K562 (cell line): ENCODE measurements at regions not wholly inside any gene's neighbourhood (a gene's known extent, or its start where the extent isn't known, plus 50 kb on each side); places are given as distances from the start of the nearest gene placed in this dataset.

Experiments
- ATAC-seq: fragments of 200-7000 bp; cut with Tn5 transposase; 3 replicates; pipeline ENCODE4 v1.9.1; 2020; ENCODE audit warnings: moderate library complexity
- BruUV-seq: library from RNA; stranded (reverse); fragments of 400-500 nt; replicated peaks from 2 replicates; lab custom pipeline; 2021; lab: Mats Ljungman, UMichigan
- CTCF ChIA-PET: fragments of 300-600 bp; formaldehyde crosslinking; extraction: SDS; loops from one replicate; lab custom pipeline; 2021; ENCODE audit warnings: low intra/inter-chr PET ratio; lab: Yijun Ruan, JAX
- POLR2A ChIA-PET: fragments of 300-600, 350-650 bp; sonication (Branson Sonifier 250); formaldehyde crosslinking; extraction: SDS; loops from one replicate; lab custom pipeline; 2021; ENCODE audit warnings: antibody characterized with exemption, inconsistent platforms; lab: Yijun Ruan, JAX
- DNase-seq, 4 experiments: peaks; one replicate each; pipeline versions ENCODE4 v3.0.0 to v3.0.0-alpha.2; 2011 to 2018; ENCODE audit warnings: low spot score in 3 of 4, mixed read lengths in 3 of 4; ENCODE audit errors: extremely low read depth in 1 of 4
- FAIRE-seq: peaks from 2 replicates; lab custom pipeline; 2011; peaks lifted over from hg19 to GRCh38; lab: Jason Lieb, UNC
- H2AFZ ChIP-seq: 2 replicates; pipeline ENCODE4 v1.6.0; 2011; ENCODE audit warnings: low read depth, low read length, control low read depth, inconsistent platforms
- H3K27ac ChIP-seq: fragments of 200-600 bp; 3 replicates; pipeline ENCODE4 v1.8.0; 2011; ENCODE audit warnings: low read depth, mild to moderate bottlenecking, control low read depth, inconsistent platforms, low read length, moderate library complexity, mixed read lengths; ENCODE audit errors: extremely low read depth
- H3K27me3 ChIP-seq, 2 experiments: fragments of 300-600 bp in 1 of 2; 2 replicates in 1 of 2; 3 replicates in 1 of 2; pipeline versions ENCODE4 v1.6.0 to v1.8.0; 2011; ENCODE audit warnings: inconsistent platforms in 2 of 2, low read length in 2 of 2, mild to moderate bottlenecking in 1 of 2, mixed read lengths in 1 of 2, moderate library complexity in 1 of 2; ENCODE audit not compliant: control insufficient read depth in 2 of 2, insufficient read depth in 2 of 2
- H3K36me3 ChIP-seq: fragments of 300-600 bp; 3 replicates; pipeline ENCODE4 v1.8.0; 2011; ENCODE audit warnings: mild to moderate bottlenecking, low read length, inconsistent platforms; ENCODE audit not compliant: control insufficient read depth, insufficient read depth
- H3K4me1 ChIP-seq, 2 experiments: fragments of 200-600 bp in 1 of 2; replicated peaks in 1 of 2; 2 replicates in 1 of 2; 3 replicates in 1 of 2; pipeline versions ENCODE4 v1.5.1 to v1.8.0; 2011; ENCODE audit warnings: inconsistent platforms in 2 of 2, low read length in 2 of 2, mild to moderate bottlenecking in 1 of 2, mixed read lengths in 1 of 2, moderate library complexity in 1 of 2; ENCODE audit not compliant: control insufficient read depth in 2 of 2, insufficient read depth in 2 of 2
- H3K4me2 ChIP-seq: 2 replicates; pipeline ENCODE4 v1.6.1; 2011; ENCODE audit warnings: low read length, control low read depth, inconsistent platforms, mixed read lengths; ENCODE audit not compliant: insufficient read depth
- H3K4me3 ChIP-seq: fragments of 200-600 bp; sonication (generic), shearing (Covaris generic); 2 replicates; pipeline ENCODE4 v1.5.1; 2016; ENCODE audit warnings: control low read depth, inconsistent platforms
- H3K79me2 ChIP-seq: fragments of 200-600 bp; 3 replicates; pipeline ENCODE4 v1.8.0; 2011; ENCODE audit warnings: low read length, inconsistent platforms; ENCODE audit not compliant: control insufficient read depth, insufficient read depth
- H3K9ac ChIP-seq, 2 experiments: 2 replicates each; pipeline versions ENCODE4 v1.6.0 to v1.6.1; 2011; ENCODE audit warnings: low read depth in 2 of 2, low read length in 2 of 2, control low read depth in 1 of 2, inconsistent platforms in 1 of 2, mild to moderate bottlenecking in 1 of 2, mixed read lengths in 1 of 2; ENCODE audit not compliant: insufficient read depth in 1 of 2
- H3K9me1 ChIP-seq: one replicate; pipeline ENCODE4 v1.6.0; 2011; ENCODE audit warnings: inconsistent platforms, mild to moderate bottlenecking, low read length, moderate library complexity; ENCODE audit not compliant: control insufficient read depth, insufficient read depth
- H3K9me3 ChIP-seq: replicated peaks from 2 replicates; pipeline ENCODE4 v1.5.1; 2011; ENCODE audit warnings: low read depth, low read length, inconsistent platforms; ENCODE audit not compliant: control insufficient read depth, insufficient read depth
- H4K20me1 ChIP-seq: replicated peaks from 2 replicates; pipeline ENCODE4 v1.6.1; 2011; ENCODE audit warnings: low read length, inconsistent platforms, mixed read lengths; ENCODE audit not compliant: control insufficient read depth, insufficient read depth
- ASH1L ChIP-seq: fragments of 450-650 bp; IDR thresholded peaks from 2 replicates; pipeline ENCODE4 v1.6.1; 2018; ENCODE audit warnings: borderline replicate concordance, mild to moderate bottlenecking, low read depth; ENCODE audit not compliant: partially characterized antibody
- ATF6 ChIP-seq: sonication (generic); formaldehyde crosslinking; IDR thresholded peaks from 2 replicates; pipeline ENCODE4 v1.4.0; 2020; ENCODE audit warnings: mild to moderate bottlenecking, missing genetic modification reagents
- CHD2 ChIP-seq: IDR thresholded peaks from 2 replicates; pipeline ENCODE4 v1.6.1; 2011; ENCODE audit warnings: low read depth, low read length
- FOXK1 ChIP-seq: sonication (generic); formaldehyde crosslinking; IDR thresholded peaks from 2 replicates; pipeline ENCODE4 v1.8.0; 2022; ENCODE audit warnings: missing genetic modification reagents, mild to moderate bottlenecking, borderline replicate concordance
- HMG20B ChIP-seq: fragments of 250-450 bp; sonication (Bioruptor Pico); IDR thresholded peaks from 2 replicates; pipeline ENCODE4 v1.5.0; 2021; ENCODE audit warnings: mild to moderate bottlenecking
- MED1 ChIP-seq: sonication (generic); formaldehyde crosslinking; IDR thresholded peaks from 2 replicates; pipeline ENCODE4 v1.8.1; 2023; ENCODE audit warnings: missing genetic modification reagents, borderline replicate concordance
- NFIC ChIP-seq: fragments of 450-650 bp; IDR thresholded peaks from 2 replicates; pipeline ENCODE4 v1.6.1; 2017; ENCODE audit warnings: mild to moderate bottlenecking, inconsistent platforms
- SIRT6 ChIP-seq: IDR thresholded peaks from one replicate; pipeline ENCODE4 v1.6.1; 2012; ENCODE audit warnings: low read depth, mild to moderate bottlenecking, control low read depth, inconsistent platforms, low read length, moderate library complexity
- SRSF3 ChIP-seq: fragments of 200-400 bp; formaldehyde crosslinking; IDR thresholded peaks from 2 replicates; pipeline ENCODE4 v1.6.1; 2016; ENCODE audit warnings: mild to moderate bottlenecking, low read length, moderate library complexity; ENCODE audit not compliant: insufficient read depth
- THRAP3 ChIP-seq: fragments of 450-650 bp; IDR thresholded peaks from 2 replicates; pipeline ENCODE4 v1.6.1; 2016; ENCODE audit warnings: mild to moderate bottlenecking, inconsistent platforms, borderline replicate concordance
- ZBTB11 ChIP-seq, 3 experiments: fragments of 200-800 bp in 1 of 3; fragments of 250-450 bp in 1 of 3; fragments of 450-650 bp in 1 of 3; sonication (Bioruptor Pico) in 1 of 3; sonication (Bioruptor generic) in 1 of 3; formaldehyde crosslinking in 1 of 3; IDR thresholded peaks; 2 replicates each; pipeline versions ENCODE4 v1.6.1 to v1.8.0; 2016 to 2022; ENCODE audit warnings: mild to moderate bottlenecking in 2 of 3, missing genetic modification characterization in 2 of 3, missing compliant biosample characterization in 1 of 3, moderate library complexity in 1 of 3
- ZBTB26 ChIP-seq: fragments of 450-650 bp; formaldehyde crosslinking; IDR thresholded peaks from 2 replicates; pipeline ENCODE4 v1.4.0; 2022; ENCODE audit warnings: missing genetic modification characterization
- ZFX ChIP-seq: sonication (generic); formaldehyde crosslinking; IDR thresholded peaks from 2 replicates; pipeline ENCODE4 v1.8.0; 2022; ENCODE audit warnings: mild to moderate bottlenecking, missing genetic modification reagents, moderate library complexity
- ZNF764 ChIP-seq: fragments of 250-450 bp; sonication (Bioruptor Pico); IDR thresholded peaks from 2 replicates; pipeline ENCODE4 v1.4.0; 2020; ENCODE audit warnings: low read depth, mild to moderate bottlenecking, moderate library complexity
- ZNF766 ChIP-seq: fragments of 200-800 bp; sonication (Bioruptor generic); conservative IDR thresholded peaks from 2 replicates; pipeline ENCODE4 v1.6.1; 2016; ENCODE audit warnings: missing genetic modification characterization, missing compliant biosample characterization
- ZNF79 ChIP-seq: fragments of 250-450 bp; sonication (Bioruptor Pico); IDR thresholded peaks from 2 replicates; pipeline ENCODE4 v1.4.0; 2020; ENCODE audit warnings: low read depth, mild to moderate bottlenecking, moderate library complexity
- WGBS: fragments of 100-300 bp; shearing (Covaris generic); methylation state at CpG from one replicate; pipeline ENCODE4 v1.1.6; 2016; ENCODE audit warnings: low coverage, mixed read lengths; ENCODE audit not compliant: insufficient coverage; ENCODE audit errors: missing lambda C conversion rate; 5-methylcytosine and 5-hydroxymethylcytosine counted together
- in situ Hi-C: fragments of 300-500 bp; cut with MboI; formaldehyde crosslinking; loops from 4 replicates; pipeline ENCODE4 v1.15.0; 2018; ENCODE audit warnings: inconsistent platforms, mixed read lengths
- intact Hi-C: fragments of 100-400 bp; cut with micrococcal nuclease; formaldehyde crosslinking; loops from 2 replicates; pipeline ENCODE4 v1.14.2; 2022

GRCh38 chr6:105935416-105935815 lies 150.7 kb upstream of the PRDM1 start:
- ChIA-PET POLR2A (no interaction called here), CTCF (no interaction called here)
- Histone ChIP-seq H3K4me3 (no peak overlapping the region), H3K36me3 (no peaks in the 10 kb centered on the region), H3K9ac (no peak overlapping the region), H3K27ac (no peak overlapping the region), H3K4me2 (no peak overlapping the region), H3K4me1 (no peaks in the 10 kb centered on the region), H3K9me3 (no peaks in the 10 kb centered on the region), H3K9me1 (no peaks in the 10 kb centered on the region), H4K20me1 (no peaks in the 10 kb centered on the region), H3K79me2 (no peaks in the 10 kb centered on the region), H2AFZ (no peak overlapping the region), H3K27me3 (peaks cover 5 to 19% of the 10 kb centered on the region in 2 experiments; a peak in 2 of 5 replicates)
- WGBS, result 1% methylated on average over 4 of the region's 4 CpGs
- DNase-seq, result no peak
- BruUV-seq, result no TSS peak
- FAIRE-seq, result no peak
- ATAC-seq, result no peak
- in situ Hi-C loops, result no loop called here
- intact Hi-C loops, result loop anchor here (10.0 kb wide), 1 partner anchor 451 kb away; no protein-coding TSS in a partner anchor
- TF ChIP-seq ASH1L (no peak), ZBTB11 (CRISPR knock-in tag; IDR thresholded peaks at IDR 0.05) (no peak), ZNF764 (CRISPR knock-in tag) (no peak), FOXK1 (CRISPR knock-in tag) (no peak), CHD2 (no peak), ZFX (no peak), ZNF766 (CRISPR knock-in tag) (no peak), HMG20B (CRISPR knock-in tag) (no peak), MED1 (no peak), SIRT6 (no peak), SRSF3 (no peak), ATF6 (CRISPR knock-in tag) (no peak), THRAP3 (no peak), ZNF79 (CRISPR knock-in tag) (no peak), NFIC (no peak), ZBTB26 (no peak)
